B cell (primary cell): ENCODE measurements at regions not wholly inside any gene's neighbourhood (a gene's known extent, or its start where the extent isn't known, plus 50 kb on each side); places are given as distances from the start of the nearest gene placed in this dataset.

Experiments
- ATAC-seq: fragments of 200-7000 bp; cut with Tn5 transposase; one replicate; pipeline ENCODE4 v1.10.0; 2021; ENCODE audit warnings: low read depth, mild to moderate bottlenecking, moderate number of reproducible peaks, moderate library complexity
- CTCF ChIA-PET: fragments of 350-600 bp; sonication (Branson Sonifier 250); formaldehyde crosslinking; loops from one replicate; lab custom pipeline; 2021; ENCODE audit warnings: antibody characterized with exemption, inconsistent platforms; lab: Charles Lee
- POLR2A ChIA-PET: fragments of 350-600 bp; sonication (Branson Sonifier 250); formaldehyde crosslinking; loops from one replicate; lab custom pipeline; 2021; ENCODE audit warnings: antibody characterized with exemption; lab: Charles Lee
- DNase-seq: peaks from one replicate; pipeline ENCODE4 v3.0.0; 2013
- H2AFZ ChIP-seq: 2 replicates; pipeline ENCODE4 v1.6.1; 2012; ENCODE audit warnings: mild to moderate bottlenecking, low read depth, low read length; ENCODE audit not compliant: insufficient read depth, poor library complexity, severe bottlenecking
- H3K27ac ChIP-seq, 2 donors: 1 replicate in 1 of 2; 2 replicates in 1 of 2; pipeline ENCODE4 v1.5.1; 2012 to 2013; ENCODE audit warnings: low read length in 2 of 2, mild to moderate bottlenecking in 2 of 2, moderate library complexity in 1 of 2
- H3K27me3 ChIP-seq, 4 experiments: fragments of 200-600 bp in 1 of 4; sonication (generic) in 1 of 4; replicated peaks in 1 of 4; 1 replicate in 2 of 4; 2 replicates in 2 of 4; pipeline versions ENCODE4 v1.6.1 to v1.7.0; 2013 to 2016; ENCODE audit warnings: low read length in 3 of 4, mild to moderate bottlenecking in 2 of 4, mixed read lengths in 1 of 4, moderate library complexity in 1 of 4; ENCODE audit not compliant: insufficient read depth in 4 of 4, control insufficient read depth in 3 of 4; ENCODE audit errors: control extremely low read depth in 1 of 4
- H3K36me3 ChIP-seq, 2 experiments: replicated peaks in 1 of 2; 1 replicate in 1 of 2; 2 replicates in 1 of 2; pipeline versions ENCODE4 v1.6.1 to v1.7.1; 2013; ENCODE audit warnings: low read length in 1 of 2; ENCODE audit not compliant: insufficient read depth in 2 of 2, control insufficient read depth in 1 of 2; ENCODE audit errors: control extremely low read depth in 1 of 2, extremely low read depth in 1 of 2
- H3K4me1 ChIP-seq, 2 donors: fragments of 200-600 bp in 1 of 2; sonication (generic) in 1 of 2; 1 replicate in 1 of 2; 2 replicates in 1 of 2; pipeline versions ENCODE4 v1.5.1 to v1.6.1; 2013 to 2017; ENCODE audit warnings: low read length in 2 of 2; ENCODE audit not compliant: control insufficient read depth in 2 of 2, insufficient read depth in 2 of 2
- H3K4me2 ChIP-seq: replicated peaks from 2 replicates; pipeline ENCODE3; 2012; ENCODE audit warnings: mild to moderate bottlenecking, low read depth, low read length; ENCODE audit not compliant: poor library complexity, severe bottlenecking
- H3K4me3 ChIP-seq, 5 experiments: fragments of 200-600 bp in 1 of 5; sonication (generic) in 1 of 5; 1 replicate in 3 of 5; 2 replicates in 2 of 5; pipeline versions ENCODE4 v1.5.1 to v1.7.0; 2011 to 2016; ENCODE audit warnings: low read length in 4 of 5, mild to moderate bottlenecking in 4 of 5, low read depth in 2 of 5, control low read depth in 1 of 5, moderate library complexity in 1 of 5; ENCODE audit not compliant: insufficient read depth in 1 of 5; ENCODE audit errors: control extremely low read depth in 1 of 5, extremely low read depth in 1 of 5
- H3K79me2 ChIP-seq: fragments of 200-600 bp; sonication (generic); one replicate; pipeline ENCODE4 v1.6.0; 2016; ENCODE audit warnings: low read length; ENCODE audit not compliant: control insufficient read depth, insufficient read depth
- H3K9ac ChIP-seq: fragments of 200-600 bp; sonication (generic); 2 replicates; pipeline ENCODE4 v1.6.1; 2017; ENCODE audit warnings: mild to moderate bottlenecking, low read length, moderate library complexity
- H3K9me3 ChIP-seq, 3 donors: one replicate each; pipeline versions ENCODE4 v1.6.1 to v1.7.1; 2013; ENCODE audit warnings: low read length in 2 of 3; ENCODE audit not compliant: control insufficient read depth in 2 of 3, insufficient read depth in 1 of 3; ENCODE audit errors: control extremely low read depth in 1 of 3
- H4K20me1 ChIP-seq: 2 replicates; pipeline ENCODE4 v1.6.0; 2012; ENCODE audit warnings: mild to moderate bottlenecking, low read length; ENCODE audit not compliant: insufficient read depth, control insufficient read depth, poor library complexity, severe bottlenecking
- H3K27ac Mint-ChIP-seq: one replicate; pipeline ENCODE4 v1.8.0; 2021; ENCODE audit warnings: mixed read lengths
- H3K27me3 Mint-ChIP-seq: one replicate; pipeline ENCODE4 v1.8.0; 2021; ENCODE audit warnings: mixed read lengths
- H3K4me1 Mint-ChIP-seq: one replicate; pipeline ENCODE4 v1.8.0; 2021; ENCODE audit warnings: mixed read lengths
- H3K4me3 Mint-ChIP-seq: one replicate; pipeline ENCODE4 v1.8.0; 2021; ENCODE audit warnings: mixed read lengths
- H3K9me3 Mint-ChIP-seq: one replicate; pipeline ENCODE4 v1.8.0; 2022; ENCODE audit warnings: mixed read lengths; ENCODE audit not compliant: insufficient read depth
- EZH2 ChIP-seq: IDR thresholded peaks from 2 replicates; pipeline ENCODE4 v1.6.1; 2012; ENCODE audit warnings: borderline replicate concordance, low read depth, mild to moderate bottlenecking, moderate library complexity, low read length; ENCODE audit not compliant: insufficient read depth, poor library complexity, severe bottlenecking
- WGBS: methylation state at CpG from one replicate; pipeline ENCODE4 v1.1.5; 2013; ENCODE audit warnings: missing lambda C conversion rate; ENCODE audit not compliant: insufficient coverage; 5-methylcytosine and 5-hydroxymethylcytosine counted together
- intact Hi-C: fragments of 100-400 bp; cut with micrococcal nuclease; formaldehyde crosslinking; loops from one replicate; pipeline ENCODE4 v1.10.0; 2022
- TF ChIP-seq, protein P1 (sequence below): fragments of 200-600 bp; IDR thresholded peaks from one replicate; pipeline ENCODE4 v1.8.0; 2022; ENCODE audit warnings: antibody characterized with exemption, mild to moderate bottlenecking

DNA sequence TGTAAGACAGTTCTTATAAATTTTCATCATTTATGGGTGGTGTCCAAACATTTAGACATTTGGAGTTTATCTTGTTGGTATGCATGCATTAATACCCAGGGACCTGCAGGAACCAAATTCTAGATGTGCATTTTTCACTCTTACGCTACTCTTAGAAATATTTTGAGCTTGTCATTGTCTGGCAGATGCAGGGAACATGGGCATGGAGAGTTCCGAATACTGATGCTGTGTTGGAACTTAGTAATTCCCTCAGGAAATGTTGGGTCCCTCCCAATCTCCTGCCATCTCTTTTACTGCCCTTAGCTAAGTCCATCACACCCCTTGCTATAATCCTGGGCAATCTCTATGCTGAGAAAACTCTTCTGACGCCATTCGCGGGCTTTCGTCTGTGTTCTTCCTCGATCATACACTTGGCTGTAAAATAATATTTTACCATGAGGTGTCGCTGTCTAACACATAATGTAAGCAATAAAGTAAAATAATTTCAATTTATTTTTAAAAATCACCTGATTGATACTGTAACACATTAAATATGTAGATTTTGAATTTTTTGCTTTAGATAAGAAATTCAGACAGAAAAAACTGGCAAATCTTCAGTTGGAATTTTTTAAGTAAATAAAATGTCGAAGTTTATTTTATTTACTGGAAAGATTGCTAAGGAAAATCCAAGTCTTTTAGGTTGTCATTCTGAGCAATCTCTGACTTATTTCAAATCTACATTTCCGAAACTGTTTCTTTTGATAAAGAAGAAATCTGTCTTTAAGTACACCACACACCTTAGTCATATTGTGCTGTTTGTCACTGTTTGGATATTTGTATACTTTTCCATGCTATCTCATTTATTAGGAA lies 304.1 kb upstream of the SSTR1 start:
- Mint-ChIP-seq H3K27me3 (no peaks in the 10 kb centered on the region), H3K27ac (no peak overlapping the region), H3K4me3 (no peak overlapping the region), H3K4me1 (no peaks in the 10 kb centered on the region), H3K9me3 (no peaks in the 10 kb centered on the region)
- Histone ChIP-seq H3K79me2 (no peaks in the 10 kb centered on the region), H3K9ac (no peak overlapping the region), H3K4me1 (no peaks in the 10 kb centered on the region), H2AFZ (no peak overlapping the region), H3K27ac (no peak overlapping the region), H3K27me3 (no peaks in the 10 kb centered on the region), H3K9me3 (no peaks in the 10 kb centered on the region), H3K36me3 (no peaks in the 10 kb centered on the region), H3K4me3 (no peak overlapping the region), H3K4me2 (no peak overlapping the region), H4K20me1 (no peaks in the 10 kb centered on the region)
- intact Hi-C loops = no loop called here
- WGBS = 100% methylated on average over 1 of the region's 10 CpGs
- POLR2A ChIA-PET = no interaction called here
- no peak for ATAC-seq
- TF ChIP-seq, protein P1, sequence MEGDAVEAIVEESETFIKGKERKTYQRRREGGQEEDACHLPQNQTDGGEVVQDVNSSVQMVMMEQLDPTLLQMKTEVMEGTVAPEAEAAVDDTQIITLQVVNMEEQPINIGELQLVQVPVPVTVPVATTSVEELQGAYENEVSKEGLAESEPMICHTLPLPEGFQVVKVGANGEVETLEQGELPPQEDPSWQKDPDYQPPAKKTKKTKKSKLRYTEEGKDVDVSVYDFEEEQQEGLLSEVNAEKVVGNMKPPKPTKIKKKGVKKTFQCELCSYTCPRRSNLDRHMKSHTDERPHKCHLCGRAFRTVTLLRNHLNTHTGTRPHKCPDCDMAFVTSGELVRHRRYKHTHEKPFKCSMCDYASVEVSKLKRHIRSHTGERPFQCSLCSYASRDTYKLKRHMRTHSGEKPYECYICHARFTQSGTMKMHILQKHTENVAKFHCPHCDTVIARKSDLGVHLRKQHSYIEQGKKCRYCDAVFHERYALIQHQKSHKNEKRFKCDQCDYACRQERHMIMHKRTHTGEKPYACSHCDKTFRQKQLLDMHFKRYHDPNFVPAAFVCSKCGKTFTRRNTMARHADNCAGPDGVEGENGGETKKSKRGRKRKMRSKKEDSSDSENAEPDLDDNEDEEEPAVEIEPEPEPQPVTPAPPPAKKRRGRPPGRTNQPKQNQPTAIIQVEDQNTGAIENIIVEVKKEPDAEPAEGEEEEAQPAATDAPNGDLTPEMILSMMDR = peak; percentile 32
- no peak for TF ChIP-seq EZH2
- CTCF ChIA-PET = interaction anchor here (1.2 kb wide), 1 partner anchor 965 kb away, joined by 3 read pairs; no protein-coding TSS in a partner anchor
- DNase-seq = no peak

DNA sequence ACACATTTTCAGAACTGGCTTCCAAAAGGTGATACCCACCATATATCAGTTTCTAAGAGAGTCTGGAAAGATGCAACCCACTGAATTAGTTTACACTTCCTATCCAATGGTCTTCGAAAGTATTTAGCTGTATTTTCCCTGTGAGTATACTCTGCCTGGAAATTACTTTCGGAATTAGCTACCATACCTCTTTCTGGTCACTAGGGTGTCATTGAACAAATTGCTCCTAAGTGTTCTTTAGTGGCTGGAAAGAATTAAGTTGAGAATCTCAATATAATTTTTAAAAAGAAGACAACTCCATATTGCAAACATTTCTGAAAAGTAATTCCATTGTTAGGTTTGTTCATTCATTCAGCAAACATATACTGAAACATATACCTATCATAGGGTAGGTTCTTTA lies 283.1 kb upstream of the SSTR1 start:
- H4K20me1 ChIP-seq = no peaks in the 10 kb centered on the region
- no peak overlapping the region for H3K4me3 ChIP-seq
- no peaks in the 10 kb centered on the region for H3K27me3 ChIP-seq
- no CpG with 5 or more reads among the region's 2 CpGs for WGBS
- CTCF ChIA-PET = no interaction called here
- no peak for ATAC-seq
- H2AFZ ChIP-seq = no peak overlapping the region
- POLR2A ChIA-PET = no interaction called here
- Mint-ChIP-seq H3K4me1 (no peaks in the 10 kb centered on the region), H3K4me3 (no peak overlapping the region), H3K9me3 (peaks cover 3% of the 10 kb centered on the region), H3K27me3 (no peaks in the 10 kb centered on the region), H3K27ac (no peak overlapping the region)
- H3K9ac ChIP-seq = no peak overlapping the region
- H3K79me2 ChIP-seq = no peaks in the 10 kb centered on the region
- no peak overlapping the region for H3K4me2 ChIP-seq
- no peaks in the 10 kb centered on the region for H3K4me1 ChIP-seq
- peaks cover 0 to 3% (median 0%) of the 10 kb centered on the region in 3 donors for H3K9me3 ChIP-seq
- TF ChIP-seq, protein P1 = no peak
- no peak for TF ChIP-seq EZH2
- intact Hi-C loops = no loop called here
- no peak for DNase-seq
- H3K36me3 ChIP-seq = no peaks in the 10 kb centered on the region
- H3K27ac ChIP-seq = no peak overlapping the region
